ENCODE measurements at regions not wholly inside any gene's neighbourhood (a gene's known extent, or its start where the extent isn't known, plus 50 kb on each side); places are given as distances from the start of the nearest gene placed in this dataset.

- no peaks in the 10 kb centered on the region for H3K9me3 ChIP-seq (ENCODE audit: low read length)
- intact Hi-C loops (cut with micrococcal nuclease), result no loop called here
- no peaks in the 10 kb centered on the region for H3K9me2 ChIP-seq (replicated peaks; ENCODE audit: low read length)
- no peak overlapping the region for H3K4me2 ChIP-seq (ENCODE audit: low read length)
- TF ChIP-seq EZH2 (IDR thresholded peaks at IDR 0.05; ENCODE audit: low read length, unreplicated experiment), result no peak
- H3F3A ChIP-seq (ENCODE audit: low read length, unreplicated experiment), result no peaks in the 10 kb centered on the region
- no peaks in the 10 kb centered on the region for H4K20me1 ChIP-seq (ENCODE audit: low read length)
- no peaks in the 10 kb centered on the region for H3K36me3 ChIP-seq (ENCODE audit: low read depth, low read length)
- no peak for DNase-seq
- no peak overlapping the region for H3K4me3 ChIP-seq (ENCODE audit: low read length)
- CTCF ChIA-PET, result no interaction called here
- H3K4me1 ChIP-seq (ENCODE audit: insufficient read depth, low read length), result no peaks in the 10 kb centered on the region
- no peak overlapping the region for H3K27ac ChIP-seq (ENCODE audit: low read length)
- no peak overlapping the region for H3K9ac ChIP-seq (ENCODE audit: low read length)
- ATAC-seq, result no peak
- H3K79me2 ChIP-seq (ENCODE audit: low read length), result no peaks in the 10 kb centered on the region
- no TSS peak for BruUV-seq (replicated peaks)
- 0 out of 2 replicates have a peak, but pooled peaks cover 4% of the 10 kb centered on the region for H3K27me3 ChIP-seq (ENCODE audit: low read length)
- POLR2A ChIA-PET (ENCODE audit: unreplicated experiment), result no interaction called here
- H2AFZ ChIP-seq (ENCODE audit: low read length), result no peak overlapping the region
These were observed 207.0 kb downstream of the TBXT start for GRCh38 chr6:165960695-165961094.

- Histone ChIP-seq H3K9ac (ENCODE audit: low read length) (no peak overlapping the region), H3K36me3 (ENCODE audit: low read depth, low read length) (no peaks in the 10 kb centered on the region), H3K27ac (ENCODE audit: low read length) (no peak overlapping the region), H2AFZ (ENCODE audit: low read length) (no peak overlapping the region), H3K4me2 (ENCODE audit: low read length) (no peak overlapping the region), H3K9me3 (ENCODE audit: low read length) (no peaks in the 10 kb centered on the region), H3K4me3 (ENCODE audit: low read length) (no peak overlapping the region), H3F3A (ENCODE audit: low read length, unreplicated experiment) (no peaks in the 10 kb centered on the region), H3K79me2 (ENCODE audit: low read length) (no peaks in the 10 kb centered on the region), H3K4me1 (ENCODE audit: insufficient read depth, low read length) (no peaks in the 10 kb centered on the region), H3K9me2 (replicated peaks; ENCODE audit: low read length) (no peaks in the 10 kb centered on the region), H3K27me3 (ENCODE audit: low read length) (0 out of 2 replicates have a peak, but pooled peaks cover 4% of the 10 kb centered on the region), H4K20me1 (ENCODE audit: low read length) (no peaks in the 10 kb centered on the region)
- POLR2A ChIA-PET (ENCODE audit: unreplicated experiment), result no interaction called here
- intact Hi-C loops (cut with micrococcal nuclease), result no loop called here
- DNase-seq, result no peak
- TF ChIP-seq CTCF (conservative IDR thresholded peaks at IDR 0.05; ENCODE audit: low read depth, low read length) (no peak), EZH2 (IDR thresholded peaks at IDR 0.05; ENCODE audit: low read length, unreplicated experiment) (no peak), EZH2phosphoT487 (IDR thresholded peaks at IDR 0.05; ENCODE audit: borderline replicate concordance, low read length) (no peak)
- CTCF ChIA-PET, result no interaction called here
- ATAC-seq, result no peak
- no TSS peak for BruUV-seq (replicated peaks)
These were observed 208.0 kb downstream of the TBXT start for GRCh38 chr6:165959627-165960026.

GRCh38 chr6:165956874-165957273 lies 210.8 kb downstream of the TBXT start:
- BruUV-seq (replicated peaks), result no TSS peak

More at GRCh38 chr6:165956874-165957273, 210.8 kb downstream of the TBXT start:
- no peaks in the 10 kb centered on the region for H3K9me2 ChIP-seq (replicated peaks; ENCODE audit: low read length)
- no peak overlapping the region for H3K27ac ChIP-seq (ENCODE audit: low read length)
- no peaks in the 10 kb centered on the region for H4K20me1 ChIP-seq (ENCODE audit: low read length)
- ChIA-PET CTCF (no interaction called here), POLR2A (ENCODE audit: unreplicated experiment) (no interaction called here)
- no peaks in the 10 kb centered on the region for H3K36me3 ChIP-seq (ENCODE audit: low read depth, low read length)
- intact Hi-C loops (cut with micrococcal nuclease), result no loop called here
- H3K4me1 ChIP-seq (ENCODE audit: insufficient read depth, low read length), result no peaks in the 10 kb centered on the region
- H3K9ac ChIP-seq (ENCODE audit: low read length), result no peak overlapping the region
- no peak overlapping the region for H3K4me2 ChIP-seq (ENCODE audit: low read length)
- H3K4me3 ChIP-seq (ENCODE audit: low read length), result no peak overlapping the region
- no peak for ATAC-seq
- TF ChIP-seq EZH2phosphoT487 (IDR thresholded peaks at IDR 0.05; ENCODE audit: borderline replicate concordance, low read length) (no peak), CTCF (conservative IDR thresholded peaks at IDR 0.05; ENCODE audit: low read depth, low read length) (no peak), EZH2 (IDR thresholded peaks at IDR 0.05; ENCODE audit: low read length, unreplicated experiment) (no peak)
- H3K9me3 ChIP-seq (ENCODE audit: low read length), result no peaks in the 10 kb centered on the region
- H2AFZ ChIP-seq (ENCODE audit: low read length), result no peak overlapping the region
- no peaks in the 10 kb centered on the region for H3K79me2 ChIP-seq (ENCODE audit: low read length)
- H3F3A ChIP-seq (ENCODE audit: low read length, unreplicated experiment), result no peaks in the 10 kb centered on the region
- H3K27me3 ChIP-seq (ENCODE audit: low read length), result peaks cover 4% of the 10 kb centered on the region; the same call in 1 of the 2 replicates
- DNase-seq, result no peak
